K562 (cell line): ENCODE measurements at regions not wholly inside any gene's neighbourhood (a gene's known extent, or its start where the extent isn't known, plus 50 kb on each side); places are given as distances from the start of the nearest gene placed in this dataset.

ENCODE experiments used
- ELF2 ChIP-seq: fragments of 250-450 bp; sonication (Bioruptor Pico); IDR thresholded peaks from 2 replicates; pipeline ENCODE4 v1.5.0; 2021; ENCODE audit warnings: mild to moderate bottlenecking
- HMGN3 ChIP-seq: IDR thresholded peaks from 2 replicates; pipeline ENCODE4 v1.6.1; 2011; ENCODE audit warnings: borderline replicate concordance, low read depth, mild to moderate bottlenecking, mixed read lengths, low read length; ENCODE audit not compliant: insufficient read length; ENCODE audit errors: extremely low read depth
- JUNB ChIP-seq: fragments of 450-650 bp; formaldehyde crosslinking; conservative IDR thresholded peaks from 2 replicates; pipeline ENCODE4 v1.4.0; 2020; ENCODE audit warnings: mild to moderate bottlenecking
- L3MBTL2 ChIP-seq: fragments of 450-650 bp; IDR thresholded peaks from 2 replicates; pipeline ENCODE4 v1.6.1; 2016; ENCODE audit warnings: mild to moderate bottlenecking, moderate library complexity
- MIER1 ChIP-seq: fragments of 450-650 bp; IDR thresholded peaks from 2 replicates; pipeline ENCODE4 v1.6.1; 2016; ENCODE audit warnings: antibody characterized with exemption, mild to moderate bottlenecking, low read depth
- RBBP5 ChIP-seq: fragments of 200-600 bp; sonication (generic); IDR thresholded peaks from 2 replicates; pipeline ENCODE4 v1.6.1; 2012; ENCODE audit warnings: borderline replicate concordance, mild to moderate bottlenecking, low read length, control low read depth, inconsistent platforms; ENCODE audit not compliant: insufficient read depth, poor library complexity, severe bottlenecking
- RFX5 ChIP-seq: IDR thresholded peaks from 2 replicates; pipeline ENCODE4 v1.6.1; 2011; ENCODE audit warnings: low read depth, mild to moderate bottlenecking, improper control_type of control experiment, low read length
- SIN3A ChIP-seq, 2 experiments: fragments of 150-350 bp in 1 of 2; IDR thresholded peaks; 2 replicates each; pipeline ENCODE4 v1.6.1; 2011 to 2016; ENCODE audit warnings: borderline replicate concordance in 2 of 2, low read depth in 2 of 2, low read length in 2 of 2, mild to moderate bottlenecking in 2 of 2, moderate library complexity in 2 of 2; ENCODE audit not compliant: control insufficient read depth in 1 of 2
- SMAD2 ChIP-seq: fragments of 150-350 bp; IDR thresholded peaks from 2 replicates; pipeline ENCODE4 v1.6.1; 2014; ENCODE audit warnings: low read depth, mild to moderate bottlenecking, low read length
- SMARCC2 ChIP-seq: fragments of 450-650 bp; IDR thresholded peaks from 2 replicates; pipeline ENCODE4 v1.6.1; 2017; ENCODE audit warnings: antibody characterized with exemption, moderate library complexity, mild to moderate bottlenecking, low read depth
- TAF7 ChIP-seq: fragments of 450-650 bp; IDR thresholded peaks from 2 replicates; pipeline ENCODE4 v1.6.1; 2016; ENCODE audit warnings: missing genetic modification characterization, missing compliant biosample characterization
- TEAD2 ChIP-seq: fragments of 450-650 bp; IDR thresholded peaks from 2 replicates; pipeline ENCODE4 v1.6.1; 2016; ENCODE audit warnings: missing genetic modification characterization, control low read depth, missing compliant biosample characterization
- TFAP4 ChIP-seq: sonication (generic); formaldehyde crosslinking; IDR thresholded peaks from 2 replicates; pipeline ENCODE4 v1.8.0; 2022; ENCODE audit warnings: missing genetic modification reagents, mild to moderate bottlenecking, moderate library complexity, borderline replicate concordance
- ZFP91 ChIP-seq: sonication (generic); formaldehyde crosslinking; IDR thresholded peaks from 2 replicates; pipeline ENCODE4 v1.8.0; 2022; ENCODE audit warnings: mild to moderate bottlenecking, missing genetic modification reagents
- ZNF217 ChIP-seq: sonication (generic); formaldehyde crosslinking; IDR thresholded peaks from 2 replicates; pipeline ENCODE4 v1.8.0; 2022; ENCODE audit warnings: mild to moderate bottlenecking, missing genetic modification reagents
- ZNF280A ChIP-seq: fragments of 450-650 bp; IDR thresholded peaks from 2 replicates; pipeline ENCODE4 v1.6.1; 2018; ENCODE audit warnings: mild to moderate bottlenecking, low read depth; ENCODE audit not compliant: partially characterized antibody
- ZNF609 ChIP-seq: sonication (generic); formaldehyde crosslinking; IDR thresholded peaks from 2 replicates; pipeline ENCODE4 v1.8.1; 2023; ENCODE audit warnings: missing genetic modification reagents, mild to moderate bottlenecking, borderline replicate concordance
- ZNF707 ChIP-seq: fragments of 250-450 bp; sonication (Bioruptor Pico); conservative IDR thresholded peaks from 2 replicates; pipeline ENCODE4 v1.8.0; 2022; ENCODE audit warnings: inconsistent platforms, mild to moderate bottlenecking, moderate library complexity

GRCh38 chr4:80142394-80143306 lies 54.7 kb upstream of the PRDM8 start (continued):
- TF ChIP-seq TAF7 (no peak), HMGN3 (no peak), TEAD2 (tag) (no peak), SMAD2 (no peak), ZFP91 (CRISPR knock-in tag) (no peak), ZNF280A (no peak), TFAP4 (no peak), RBBP5 (no peak), SIN3A (IDR thresholded peaks at IDR 0.05; ENCODE audit: borderline replicate concordance in 2 of 2, control insufficient read depth in 1 of 2, low read depth in 2 of 2, low read length in 2 of 2) (no peak), ZNF707 (CRISPR knock-in tag) (no peak), ZNF609 (CRISPR knock-in tag) (no peak), JUNB (CRISPR knock-in tag) (no peak), L3MBTL2 (peak; percentile 73), SMARCC2 (no peak), RFX5 (no peak), ZNF217 (CRISPR knock-in tag) (no peak), MIER1 (no peak), ELF2 (CRISPR knock-in tag) (no peak)
